IMR-90 (cell line): ENCODE measurements at regions not wholly inside any gene's neighbourhood (a gene's known extent, or its start where the extent isn't known, plus 50 kb on each side); places are given as distances from the start of the nearest gene placed in this dataset.

Source experiments
- ATAC-seq: fragments of 200-7000 bp; cut with Tn5 transposase; 2 replicates; pipeline ENCODE4 v1.9.1; 2020; ENCODE audit warnings: low read depth, mild to moderate bottlenecking, moderate library complexity
- BruUV-seq: library from RNA; stranded (reverse); fragments of 400-500 nt; replicated peaks from 2 replicates; lab custom pipeline; 2021; lab: Mats Ljungman, UMichigan
- CTCF ChIA-PET: fragments of 300-600 bp; formaldehyde crosslinking; extraction: SDS; loops from one replicate; lab custom pipeline; 2021; ENCODE audit warnings: antibody characterized with exemption; lab: Yijun Ruan, JAX
- POLR2A ChIA-PET: fragments of 300-600 bp; sonication (Branson Sonifier 250); formaldehyde crosslinking; loops from one replicate; lab custom pipeline; 2022; ENCODE audit warnings: antibody characterized with exemption; ENCODE audit not compliant: unreplicated experiment; lab: Charles Lee
- DNase-seq: peaks from one replicate; pipeline ENCODE4 v3.0.0; 2013
- H2AFZ ChIP-seq: replicated peaks from 2 replicates; pipeline ENCODE3; 2013; ENCODE audit warnings: low read length, mild to moderate bottlenecking; ENCODE audit not compliant: poor library complexity
- H2AK5ac ChIP-seq: 2 replicates; pipeline ENCODE4 v1.6.1; 2013; ENCODE audit warnings: low read depth, low read length, inconsistent platforms
- H2AK9ac ChIP-seq: replicated peaks from 2 replicates; pipeline ENCODE3; 2013; ENCODE audit warnings: mild to moderate bottlenecking, low read depth, low read length, moderate library complexity; ENCODE audit not compliant: poor library complexity
- H2BK120ac ChIP-seq: 2 replicates; pipeline ENCODE4 v1.6.1; 2013; ENCODE audit warnings: low read depth, low read length, inconsistent platforms
- H2BK15ac ChIP-seq: 3 replicates; pipeline ENCODE4 v1.6.1; 2013; ENCODE audit warnings: low read depth, low read length, inconsistent platforms
- H2BK20ac ChIP-seq: 2 replicates; pipeline ENCODE4 v1.6.1; 2013; ENCODE audit warnings: low read depth, mild to moderate bottlenecking, inconsistent platforms, low read length, moderate library complexity
- H2BK5ac ChIP-seq: 2 replicates; pipeline ENCODE4 v1.6.1; 2013; ENCODE audit warnings: mild to moderate bottlenecking, low read depth, low read length, inconsistent platforms; ENCODE audit not compliant: poor library complexity, severe bottlenecking
- H3K14ac ChIP-seq: replicated peaks from 2 replicates; pipeline ENCODE4 v1.6.1; 2013; ENCODE audit warnings: low read depth, low read length, inconsistent platforms
- H3K18ac ChIP-seq: 2 replicates; pipeline ENCODE4 v1.6.1; 2013; ENCODE audit warnings: low read depth, low read length, control low read depth
- H3K23ac ChIP-seq: 2 replicates; pipeline ENCODE4 v1.6.1; 2013; ENCODE audit warnings: low read depth, low read length, inconsistent platforms
- H3K27ac ChIP-seq: 2 replicates; pipeline ENCODE4 v1.5.1; 2013; ENCODE audit warnings: mild to moderate bottlenecking, control low read depth, low read length; ENCODE audit not compliant: insufficient read depth
- H3K27me3 ChIP-seq: 2 replicates; pipeline ENCODE4 v1.6.1; 2013; ENCODE audit warnings: low read length; ENCODE audit not compliant: control insufficient read depth, insufficient read depth
- H3K36me3 ChIP-seq: 2 replicates; pipeline ENCODE4 v1.6.1; 2013; ENCODE audit warnings: low read length, mixed read lengths; ENCODE audit not compliant: control insufficient read depth, insufficient read depth
- H3K4ac ChIP-seq: 2 replicates; pipeline ENCODE4 v1.6.1; 2013; ENCODE audit warnings: low read depth, low read length, inconsistent platforms
- H3K4me1 ChIP-seq: 2 replicates; pipeline ENCODE4 v1.6.1; 2013; ENCODE audit warnings: low read length, mixed read lengths; ENCODE audit not compliant: control insufficient read depth, insufficient read depth
- H3K4me2 ChIP-seq: 2 replicates; pipeline ENCODE4 v1.6.1; 2013; ENCODE audit warnings: low read depth, mild to moderate bottlenecking, control low read depth, low read length, moderate library complexity
- H3K4me3 ChIP-seq: 2 replicates; pipeline ENCODE4 v1.5.1; 2013; ENCODE audit warnings: low read depth, mild to moderate bottlenecking, control low read depth, low read length, moderate library complexity; ENCODE audit not compliant: insufficient read depth
- H3K56ac ChIP-seq: 2 replicates; pipeline ENCODE4 v1.6.1; 2013; ENCODE audit warnings: low read length, inconsistent platforms; ENCODE audit not compliant: insufficient read depth; ENCODE audit errors: extremely low read depth
- H3K79me1 ChIP-seq, 2 experiments: 2 replicates each; pipeline ENCODE4 v1.6.1; 2013; ENCODE audit warnings: low read length in 2 of 2, inconsistent platforms in 1 of 2, low read depth in 1 of 2
- H3K9ac ChIP-seq: 2 replicates; pipeline ENCODE4 v1.6.1; 2013; ENCODE audit warnings: low read depth, low read length, control low read depth
- H3K9me1 ChIP-seq: 2 replicates; pipeline ENCODE4 v1.6.1; 2013; ENCODE audit warnings: low read length, inconsistent platforms; ENCODE audit not compliant: insufficient read depth
- H3K9me3 ChIP-seq: 2 replicates; pipeline ENCODE4 v1.6.1; 2013; ENCODE audit warnings: low read length; ENCODE audit not compliant: control insufficient read depth, insufficient read depth
- H4K20me1 ChIP-seq: 2 replicates; pipeline ENCODE4 v1.6.1; 2013; ENCODE audit warnings: low read length, inconsistent platforms; ENCODE audit not compliant: insufficient read depth
- H4K5ac ChIP-seq: 2 replicates; pipeline ENCODE4 v1.6.1; 2013; ENCODE audit warnings: mild to moderate bottlenecking, low read depth, low read length, control low read depth
- H4K8ac ChIP-seq, 2 experiments: 2 replicates each; pipeline ENCODE4 v1.6.1; 2013; ENCODE audit warnings: low read depth in 2 of 2, low read length in 2 of 2, control low read depth in 1 of 2, inconsistent platforms in 1 of 2
- H4K91ac ChIP-seq: 2 replicates; pipeline ENCODE4 v1.6.1; 2013; ENCODE audit warnings: low read depth, low read length, inconsistent platforms; ENCODE audit not compliant: insufficient read depth
- CEBPB ChIP-seq: IDR thresholded peaks from 2 replicates; pipeline ENCODE4 v1.6.1; 2012; ENCODE audit warnings: low read depth, low read length, improper control_type of control experiment
- FOS ChIP-seq: fragments of 150-350 bp; IDR thresholded peaks from 2 replicates; pipeline ENCODE4 v1.6.1; 2016; ENCODE audit warnings: low read depth, low read length
- WGBS, 2 experiments: methylation state at CpG; one replicate each; pipeline versions ENCODE4 v1.1.5 to v1.1.7; 2013; ENCODE audit warnings: missing lambda C conversion rate in 2 of 2; ENCODE audit not compliant: insufficient read length in 1 of 2; ENCODE audit errors: extremely low coverage in 2 of 2; 5-methylcytosine and 5-hydroxymethylcytosine counted together
- dilution Hi-C: fragments of 300-500 bp; cut with HindIII; formaldehyde crosslinking; loops from one replicate; pipeline ENCODE4 v1.14.3; 2018; ENCODE audit warnings: low sequenced_read_pairs; ENCODE audit not compliant: unreplicated experiment
- in situ Hi-C: fragments of 300-500 bp; cut with MboI; formaldehyde crosslinking; loops from 3 replicates; pipeline ENCODE4 v1.14.3; 2019; ENCODE audit warnings: low sequenced_read_pairs, inconsistent platforms, mixed read lengths
- intact Hi-C: fragments of 100-400 bp; cut with micrococcal nuclease; formaldehyde crosslinking; loops from 2 replicates; pipeline ENCODE4 v1.10.0; 2022

GRCh38 chr10:43963379-43963778, 314.7 kb upstream of the ZNF32 start:
- intact Hi-C loops (no loop called here), dilution Hi-C loops (no loop called here), in situ Hi-C loops (no loop called here)
- ChIA-PET POLR2A (no interaction called here), CTCF (interaction anchor here (0.6 kb wide), 1 partner anchor 1350 kb away, joined by 8 read pairs; no protein-coding TSS in a partner anchor)
- H2AK9ac ChIP-seq: no peak overlapping the region
- no peak overlapping the region for H3K4me3 ChIP-seq
- no peak overlapping the region for H3K14ac ChIP-seq
- H3K27ac ChIP-seq: no peak overlapping the region
- no peak overlapping the region for H2BK15ac ChIP-seq
- no peak overlapping the region for H4K5ac ChIP-seq
- no peak overlapping the region for H4K91ac ChIP-seq
- no peak overlapping the region for H3K56ac ChIP-seq
- WGBS, 2 experiments: no CpG with 5 or more reads among the region's 2 CpGs
- TF ChIP-seq CEBPB: no peak
- no peak for TF ChIP-seq FOS
- no peak overlapping the region for H3K4me2 ChIP-seq
- peaks cover 35% of the 10 kb centered on the region for H3K27me3 ChIP-seq
- H3K36me3 ChIP-seq: no peaks in the 10 kb centered on the region
- no peaks in the 10 kb centered on the region for H3K9me3 ChIP-seq
- H3K23ac ChIP-seq: no peak overlapping the region
- no peak for ATAC-seq
- peaks cover 7% of the 10 kb centered on the region; the same call in 1 of the 2 replicates for H3K4me1 ChIP-seq
- no peaks in the 10 kb centered on the region for H3K79me1 ChIP-seq
- H2BK5ac ChIP-seq: no peak overlapping the region
- H3K9me1 ChIP-seq: peaks cover 8% of the 10 kb centered on the region; the same call in 1 of the 2 replicates
- no peak overlapping the region; the same call in 1 of the 2 replicates for H3K18ac ChIP-seq
- no TSS peak for BruUV-seq
- DNase-seq: no peak
- H4K20me1 ChIP-seq: no peaks in the 10 kb centered on the region
- no peak overlapping the region for H2BK120ac ChIP-seq
- no peak overlapping the region for H2BK20ac ChIP-seq
- no peak overlapping the region for H3K4ac ChIP-seq
- no peak overlapping the region for H4K8ac ChIP-seq
- 0 out of 2 replicates have a peak overlapping the region, but pooled peaks have one; percentile 16 for H2AK5ac ChIP-seq
- H3K9ac ChIP-seq: no peak overlapping the region
- H2AFZ ChIP-seq: no peak overlapping the region
